Ecto neural progenitor cell (in vitro differentiated cells): ENCODE measurements at regions not wholly inside any gene's neighbourhood (a gene's known extent, or its start where the extent isn't known, plus 50 kb on each side); places are given as distances from the start of the nearest gene placed in this dataset.

Experiments
- DNase-seq: peaks from one replicate; pipeline ENCODE4 v3.0.0-alpha.2; 2018; ENCODE audit warnings: low spot score

- DNase-seq: no peak
Measured at GRCh38 chr19:28977826-28978225, 235.1 kb downstream of the UQCRFS1 start.

GRCh38 chr19:28972058-28972852, 240.7 kb downstream of the UQCRFS1 start:
- DNase-seq: no peak

DNA sequence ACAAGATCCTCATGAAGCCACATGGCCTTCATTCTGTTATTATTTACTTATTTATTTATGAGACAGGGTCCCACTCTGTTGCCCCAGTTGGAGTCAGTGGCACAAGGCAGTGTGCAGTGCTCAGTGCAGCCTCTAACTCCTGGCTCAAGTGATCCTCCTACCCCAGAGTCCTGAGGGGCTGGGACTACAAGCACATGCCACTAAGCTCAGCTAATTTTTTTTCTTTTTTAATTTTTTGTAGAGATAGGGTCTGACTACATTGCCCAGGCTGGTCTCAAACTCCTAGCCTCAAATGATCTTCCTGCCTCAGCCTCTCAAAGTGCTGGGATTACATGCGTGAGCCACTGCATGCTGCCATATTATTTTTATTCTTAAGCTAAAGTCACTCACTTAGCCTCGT, 241.4 kb downstream of the UQCRFS1 start:
- no peak for DNase-seq

DNA sequence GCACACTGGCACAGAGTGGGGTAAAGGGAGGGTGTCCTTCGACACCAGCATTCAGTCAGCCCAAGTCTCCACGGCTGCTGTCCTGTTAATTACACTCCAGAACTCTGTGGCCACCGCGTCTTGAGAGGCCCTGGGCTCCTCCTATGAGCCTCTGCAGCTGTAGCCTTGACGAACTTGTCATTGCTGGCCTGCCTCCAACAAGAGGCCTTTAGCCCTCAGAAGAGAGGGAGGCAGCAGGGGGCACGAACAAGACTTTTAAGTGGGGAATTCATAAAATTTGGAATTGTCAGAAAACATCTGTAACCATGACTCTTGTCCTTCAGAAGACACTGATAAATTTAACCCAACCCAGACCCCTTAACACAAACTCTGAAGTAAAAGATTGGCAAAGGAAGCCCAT, 241.9 kb downstream of the UQCRFS1 start:
- no peak for DNase-seq

DNA sequence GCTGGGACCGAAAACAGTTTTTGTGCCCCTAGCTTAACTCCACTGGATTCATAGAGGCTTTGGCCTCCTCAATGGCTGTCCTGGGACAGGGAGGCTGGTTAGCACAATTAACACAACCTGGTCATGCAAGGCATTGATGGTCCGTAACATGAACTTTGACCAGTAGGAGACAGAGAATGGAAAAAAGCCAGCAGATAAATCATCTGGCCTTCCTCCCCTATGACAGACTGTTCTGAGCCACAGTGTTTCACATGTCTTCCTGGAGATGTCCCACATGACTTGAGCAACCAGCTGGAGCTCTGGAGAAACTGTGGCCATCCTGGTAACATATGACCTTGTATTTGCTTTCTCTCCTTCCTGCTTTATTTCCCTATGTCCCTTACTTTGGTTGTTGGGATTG, 244.2 kb downstream of the UQCRFS1 start:
- DNase-seq: no peak

DNA sequence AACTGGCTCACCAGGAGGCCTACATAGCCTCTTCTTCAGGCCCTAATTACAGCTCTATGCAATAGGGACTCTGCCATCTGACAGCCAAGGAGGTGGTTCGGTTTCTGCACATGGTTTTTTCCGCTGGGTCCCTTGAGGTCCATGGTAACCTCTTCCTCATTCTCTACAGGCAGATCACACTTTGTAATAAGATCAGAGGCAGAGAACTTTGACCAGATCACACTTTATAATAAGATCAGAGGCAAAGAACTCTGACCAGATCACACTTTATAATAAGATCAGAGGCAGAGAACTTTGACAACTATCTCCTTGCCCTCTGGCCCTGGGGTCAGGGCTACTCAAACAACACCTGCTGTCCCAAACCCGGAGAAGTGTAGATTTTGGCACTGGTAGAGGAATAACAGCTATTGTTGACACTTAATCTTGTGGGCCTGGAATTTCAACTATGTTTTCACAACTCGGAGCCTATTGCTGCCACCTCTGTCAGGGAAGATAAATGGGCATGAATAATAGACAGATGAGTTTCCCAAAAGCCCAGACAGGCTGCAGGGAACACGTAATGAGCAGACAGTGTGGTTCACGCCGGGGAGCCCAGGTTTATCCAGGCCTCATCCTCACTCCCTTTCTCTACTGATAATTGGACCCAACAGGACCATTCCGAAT, 246.1 kb downstream of the UQCRFS1 start:
- DNase-seq: peak; percentile 15

GRCh38 chr19:28964500-28964899, 248.5 kb downstream of the UQCRFS1 start:
- DNase-seq: no peak

- no peak for DNase-seq
Measured at GRCh38 chr19:28963486-28964250, 249.3 kb downstream of the UQCRFS1 start.

DNA sequence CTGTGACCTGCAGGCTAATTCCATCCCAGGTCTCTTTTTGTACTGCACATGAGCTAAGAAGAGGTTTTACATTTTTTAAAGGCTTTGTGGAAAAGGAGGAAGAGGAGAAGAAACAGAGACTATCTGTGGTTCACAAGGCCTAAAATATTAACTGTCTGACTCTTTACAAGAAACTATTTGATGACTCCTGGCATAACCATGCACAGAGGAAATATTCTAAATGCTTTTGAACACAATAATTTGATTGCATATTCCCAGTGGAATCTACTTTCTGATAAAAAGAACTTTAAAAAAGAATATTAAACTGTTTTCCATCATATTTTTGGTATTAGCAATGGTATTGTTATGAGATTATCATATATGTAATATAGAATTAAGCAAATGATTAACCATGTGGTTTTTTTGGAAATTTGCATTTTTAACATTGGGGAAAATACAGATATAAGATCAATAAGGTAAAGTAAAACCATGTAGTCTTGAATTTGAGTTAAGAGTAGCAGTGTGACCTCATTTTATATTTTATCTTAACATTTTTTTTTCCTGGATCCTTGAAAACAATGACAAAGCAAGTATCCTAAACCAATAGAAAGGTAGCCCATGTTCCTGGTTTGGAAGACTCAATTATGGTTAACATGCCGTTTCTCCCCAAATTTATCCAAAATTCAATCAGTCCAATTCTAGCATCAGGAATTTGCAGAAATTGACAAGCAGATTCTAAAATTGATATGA, 251.0 kb downstream of the UQCRFS1 start:
- no peak for DNase-seq

DNA sequence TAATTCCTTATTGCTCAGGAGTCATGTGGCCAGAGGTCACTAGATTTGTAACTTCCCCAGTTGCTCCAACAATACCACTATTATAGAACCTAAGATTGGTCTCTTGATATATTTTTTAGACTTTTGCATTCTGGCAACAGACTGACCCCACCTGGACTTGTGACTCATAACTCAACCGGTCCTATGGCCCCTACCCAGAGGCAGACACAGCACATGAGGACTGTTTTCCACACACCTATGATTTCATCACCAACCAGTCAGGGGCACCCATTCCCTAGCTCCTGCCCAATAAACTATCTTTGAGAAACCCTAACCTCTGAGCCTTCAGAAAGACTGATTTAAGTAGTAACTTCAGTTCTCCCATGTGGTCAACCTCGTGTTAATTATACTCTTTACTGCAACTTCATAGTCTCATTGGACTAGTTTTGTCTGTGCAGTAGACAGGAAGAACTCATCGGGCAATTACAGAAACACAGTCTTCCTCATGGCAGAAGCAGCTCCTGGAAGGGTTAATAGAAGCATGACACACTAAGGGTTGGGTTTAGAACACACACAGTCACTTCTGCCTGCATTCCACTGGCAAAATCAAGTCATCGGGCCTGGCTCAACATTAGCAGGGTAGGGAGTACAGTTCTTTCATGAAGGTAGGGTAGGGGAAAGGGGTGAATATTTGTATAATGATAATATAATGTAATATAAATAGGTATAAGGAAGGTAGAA, 251.8 kb downstream of the UQCRFS1 start:
- peak; percentile 5 for DNase-seq

DNA sequence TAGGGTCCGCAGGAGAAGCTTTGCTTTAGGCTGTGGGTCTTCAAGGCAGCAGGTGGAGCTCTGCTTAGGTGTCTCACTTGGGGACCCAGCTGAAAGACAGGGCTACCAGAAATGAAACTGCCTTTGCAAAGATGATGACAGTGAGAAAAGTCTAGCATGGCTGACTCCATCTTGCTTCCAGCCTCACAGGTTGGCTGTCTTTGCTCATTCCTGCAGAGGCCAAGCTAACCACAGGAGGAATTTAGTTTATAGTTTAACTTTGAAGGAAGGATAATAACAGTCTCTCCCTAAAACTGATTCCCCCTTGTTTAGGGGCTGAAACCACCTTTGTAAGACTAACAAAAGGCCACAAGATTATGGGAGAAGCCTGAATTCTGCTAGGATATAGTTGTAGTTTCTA, 252.4 kb downstream of the UQCRFS1 start:
- DNase-seq: peak; percentile 12

DNA sequence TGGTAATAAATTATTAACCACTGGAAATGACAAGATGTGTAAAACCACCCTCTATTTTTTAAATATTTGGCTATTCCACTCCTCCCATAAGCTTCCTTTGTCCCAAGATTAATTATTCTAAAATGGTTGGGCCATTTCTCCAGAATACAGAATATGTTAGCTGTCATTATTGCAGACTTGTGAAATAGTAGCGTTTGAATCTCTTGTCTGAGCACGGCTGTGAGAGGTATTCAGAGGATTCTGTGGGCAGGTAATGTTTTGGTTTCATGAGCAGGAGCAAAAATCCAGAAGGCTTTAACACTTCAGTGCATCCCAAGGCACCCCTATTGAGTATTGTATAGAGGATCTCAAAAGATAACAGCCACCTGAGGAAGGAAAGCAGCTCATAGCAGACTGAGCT, 256.0 kb downstream of the UQCRFS1 start:
- DNase-seq: peak; percentile 2

- DNase-seq: no peak
Measured at GRCh38 chr19:28956421-28956820, 256.5 kb downstream of the UQCRFS1 start.

DNA sequence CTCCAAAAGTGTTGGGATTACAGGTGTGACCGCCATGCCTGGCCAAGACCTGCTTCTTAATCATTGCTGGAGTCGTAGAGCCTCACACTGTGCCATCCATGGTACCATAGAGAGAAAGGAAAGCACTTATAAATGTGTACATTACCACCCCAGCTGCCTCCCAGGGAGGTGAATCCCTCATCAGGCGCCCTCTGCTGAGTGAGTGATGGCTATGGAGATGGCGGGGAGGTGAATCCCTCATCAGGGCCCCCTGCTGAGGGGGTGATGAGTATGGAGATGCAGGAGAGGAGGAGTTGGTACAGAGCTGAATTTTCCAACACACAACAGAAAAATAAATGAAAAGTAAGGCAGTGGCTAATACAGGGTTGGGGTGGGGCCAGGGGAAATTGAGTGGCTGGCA, 263.4 kb downstream of the UQCRFS1 start:
- no peak for DNase-seq

GRCh38 chr19:28949027-28949426, 263.9 kb downstream of the UQCRFS1 start:
- no peak for DNase-seq

DNA sequence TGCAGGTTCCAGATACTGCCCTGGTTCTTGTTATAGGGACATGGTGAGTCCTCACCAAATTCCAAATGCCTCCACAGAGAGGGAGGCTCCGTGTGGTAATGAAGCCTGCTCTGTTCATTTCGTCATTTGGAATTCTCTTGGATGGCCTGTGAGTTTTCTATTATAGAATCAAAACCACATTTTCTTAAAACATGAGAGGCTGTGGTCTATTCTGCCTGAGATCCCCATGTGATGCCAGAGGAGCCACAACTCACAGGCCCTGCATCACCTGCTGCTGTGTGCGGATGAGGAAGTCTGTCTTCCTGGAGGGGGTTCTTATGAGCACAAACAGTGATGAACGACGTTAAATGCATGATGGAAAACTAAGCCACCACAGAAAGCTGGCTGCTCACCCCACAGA, 264.4 kb downstream of the UQCRFS1 start:
- DNase-seq: no peak

GRCh38 chr19:28948026-28948425, 264.9 kb downstream of the UQCRFS1 start:
- DNase-seq: no peak

DNA sequence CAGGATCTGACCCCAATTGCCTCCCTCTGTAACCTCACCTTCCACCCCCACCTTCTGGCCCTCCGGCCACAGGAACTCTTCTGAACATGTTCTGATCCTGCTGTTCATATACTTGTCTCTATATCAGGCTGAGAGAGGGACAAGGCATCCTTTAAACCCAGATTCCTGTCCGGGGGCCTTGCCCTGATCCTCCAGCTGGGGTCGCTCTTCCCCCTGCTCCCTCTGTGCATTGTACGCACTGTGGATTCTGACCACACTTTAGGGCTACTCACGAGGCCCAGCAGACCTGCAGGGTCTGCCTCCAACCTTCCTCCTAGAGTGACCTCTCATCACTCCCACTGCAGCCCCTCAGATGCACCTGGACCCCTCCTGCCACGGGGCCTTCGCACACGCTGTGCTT, 269.3 kb downstream of the UQCRFS1 start:
- DNase-seq: no peak

- no peak for DNase-seq
Measured at GRCh38 chr19:28941833-28942232, 271.1 kb downstream of the UQCRFS1 start.

GRCh38 chr19:28940751-28941500, 272.0 kb downstream of the UQCRFS1 start:
- no peak for DNase-seq

DNA sequence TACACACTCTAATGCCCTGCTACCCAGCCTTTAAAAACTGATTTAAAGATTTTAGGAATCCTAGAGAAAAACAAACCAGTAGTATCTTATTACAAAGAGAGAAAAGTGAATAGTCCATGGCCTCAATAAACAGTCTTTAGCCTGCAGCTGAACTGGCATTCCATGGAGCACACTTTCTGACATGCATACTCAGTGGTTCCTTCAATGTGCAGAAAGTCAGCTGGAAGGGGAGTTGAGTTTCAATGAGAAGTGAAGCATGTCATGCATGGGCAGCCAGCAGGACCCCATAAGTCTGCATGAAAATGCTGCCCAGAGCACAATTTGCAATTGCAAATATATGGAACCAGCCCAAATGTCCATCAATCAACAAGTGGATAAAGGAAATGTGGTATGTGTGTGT, 273.7 kb downstream of the UQCRFS1 start:
- no peak for DNase-seq
